ENCODE measurements at regions not wholly inside any gene's neighbourhood (a gene's known extent, or its start where the extent isn't known, plus 50 kb on each side); places are given as distances from the start of the nearest gene placed in this dataset.
"Not testable (repeated sequence)": the region's sequence is repeated elsewhere in the genome, so short reads cannot be mapped to it uniquely, and the experiment has no call there.

GRCh38 chrY:6091599-6091998, 154.4 kb upstream of the TSPY2 start:
- H2BK5ac ChIP-seq (ENCODE audit: low read depth, low read length); H2AFZ ChIP-seq (ENCODE audit: low read length); H3K18ac ChIP-seq (ENCODE audit: extremely low read depth, low read length); H3K4me1 ChIP-seq (replicated peaks in 1 of 4; ENCODE audit: control insufficient read depth in 3 of 4, insufficient read depth in 4 of 4, low read length in 3 of 4); H3K79me2 ChIP-seq (ENCODE audit: control insufficient read depth in 1 of 2, insufficient read depth in 2 of 2, low read length in 2 of 2); H3K4ac ChIP-seq (replicated peaks; ENCODE audit: insufficient read length, low read depth, low read length); H4K8ac ChIP-seq (ENCODE audit: extremely low read depth, insufficient read depth, low read length); DNase-seq (ENCODE audit: low read depth in 1 of 2, low spot score in 2 of 2); H2AK5ac ChIP-seq (ENCODE audit: low read depth, low read length); H3K14ac ChIP-seq (ENCODE audit: insufficient read length); H3K9ac ChIP-seq (replicated peaks in 1 of 4; ENCODE audit: extremely low read depth in 1 of 4, low read depth in 3 of 4, low read length in 3 of 4); H4K5ac ChIP-seq (ENCODE audit: insufficient read length, low read depth, low read length); H2BK20ac ChIP-seq (ENCODE audit: low read length); H2BK120ac ChIP-seq (replicated peaks; ENCODE audit: low read depth, low read length); H4K20me1 ChIP-seq (replicated peaks in 1 of 2; ENCODE audit: control insufficient read depth in 1 of 2, insufficient read depth in 2 of 2, low read length in 2 of 2); H2BK15ac ChIP-seq (ENCODE audit: low read length); H3K27ac ChIP-seq (ENCODE audit: low read depth, low read length); H3K23me2 ChIP-seq (ENCODE audit: low read depth, low read length); H3K56ac ChIP-seq (replicated peaks; ENCODE audit: insufficient read length, low read depth, low read length); H3K79me1 ChIP-seq (ENCODE audit: low read depth, low read length); H3K27me3 ChIP-seq (replicated peaks in 1 of 4; ENCODE audit: control insufficient read depth in 3 of 4, extremely low read depth in 1 of 4, insufficient read depth in 3 of 4, low read length in 3 of 4); POLR2A ChIA-PET (ENCODE audit: partially characterized antibody); H3K4me3 ChIP-seq (ENCODE audit: extremely low read depth in 1 of 4, insufficient read depth in 2 of 4, low read depth in 3 of 4, low read length in 4 of 4); H3K9me3 ChIP-seq (ENCODE audit: insufficient read depth in 2 of 2, low read depth in 1 of 2, low read length in 1 of 2); H2BK12ac ChIP-seq (ENCODE audit: low read depth, low read length); H3K4me2 ChIP-seq (ENCODE audit: insufficient read depth in 1 of 2, low read depth in 2 of 2, low read length in 2 of 2); H3K36me3 ChIP-seq (ENCODE audit: control insufficient read depth in 2 of 4, insufficient read depth in 4 of 4, low read length in 3 of 4); CTCF ChIA-PET (ENCODE audit: partially characterized antibody); H3K23ac ChIP-seq (ENCODE audit: insufficient read length); H4K91ac ChIP-seq (replicated peaks; ENCODE audit: insufficient read length, low read length): not testable (repeated sequence)
- peak; percentile 98 for FAIRE-seq
- 55% methylated on average over 3 of the region's 6 CpGs; no CpG with 5 or more reads in 1 of the 2 experiments for WGBS, 2 experiments (ENCODE audit: extremely low coverage in 1 of 2, insufficient coverage in 1 of 2, insufficient read length in 1 of 2, insufficient replicate concordance in 2 of 2, low coverage in 1 of 2, low lambda C conversion rate in 2 of 2, missing lambda C conversion rate in 1 of 2)
